GM19452 (cell line): ENCODE measurements at regions not wholly inside any gene's neighbourhood (a gene's known extent, or its start where the extent isn't known, plus 50 kb on each side); places are given as distances from the start of the nearest gene placed in this dataset.
A peak's percentile ranks its signal among the peaks of the same experiment; 100 is the strongest.
"Not testable (repeated sequence)": the region's sequence is repeated elsewhere in the genome, so short reads cannot be mapped to it uniquely, and the experiment has no call there.

ENCODE experiments used
- ATAC-seq: cut with Tn5 transposase; IDR thresholded peaks from one replicate; pipeline ENCODE4 v1.9.1; 2021; ENCODE audit not compliant: unreplicated experiment

DNA sequence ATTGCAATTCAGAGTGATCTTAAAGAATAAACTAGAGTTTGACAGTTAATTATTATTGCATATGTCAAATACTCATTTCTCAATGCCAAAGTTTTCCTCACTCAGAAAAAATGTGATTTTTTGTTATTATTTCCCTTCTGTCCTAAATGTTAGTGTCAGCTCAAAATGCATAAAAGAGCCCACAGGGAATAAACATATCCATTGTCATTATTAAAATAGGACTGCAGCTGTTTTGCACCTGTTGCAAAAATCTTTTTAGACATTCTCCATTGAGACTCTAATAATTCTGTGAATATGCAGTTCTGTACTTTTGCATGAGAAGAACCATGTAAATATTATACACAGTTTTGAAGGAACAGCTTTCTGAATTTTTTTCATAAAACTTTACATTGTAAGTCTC lies 540.0 kb upstream of the SLC39A10 start:
- no peak for ATAC-seq

DNA sequence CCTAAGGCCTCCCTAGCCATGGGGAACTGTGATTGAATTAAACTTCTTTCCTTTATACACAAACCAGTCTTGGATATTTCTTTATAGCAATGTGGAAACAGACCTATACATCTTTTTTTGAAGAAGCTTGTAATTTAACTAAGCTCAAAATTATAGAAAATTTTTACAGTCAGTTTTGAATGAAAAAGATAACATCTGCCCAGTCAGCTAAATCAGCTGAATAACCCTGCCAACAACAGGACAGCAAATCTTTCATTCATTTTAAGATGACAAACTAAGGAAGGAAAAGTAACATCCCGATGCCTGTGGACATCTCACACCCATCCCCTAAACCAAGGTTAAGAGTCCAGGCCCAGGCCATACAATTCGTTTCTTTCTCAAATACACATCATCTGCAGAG lies 541.3 kb upstream of the SLC39A10 start:
- ATAC-seq = no peak

DNA sequence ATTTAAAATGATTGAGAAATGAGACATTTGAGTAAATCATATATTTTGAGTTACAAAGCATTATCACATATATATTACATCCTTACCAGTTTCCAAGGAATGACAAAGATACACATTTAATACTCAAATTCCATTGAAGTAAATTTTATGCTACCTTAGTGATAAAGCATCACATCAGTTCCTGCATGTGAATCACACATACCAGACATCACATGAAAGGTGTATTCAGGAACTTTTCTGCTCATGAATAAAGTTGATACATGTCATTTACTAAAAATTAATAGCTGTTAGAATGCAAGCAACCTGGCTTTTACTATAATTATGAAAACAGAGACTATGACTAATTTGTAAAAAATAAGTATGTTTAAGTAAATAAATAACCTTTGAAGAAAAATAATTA lies 548.8 kb upstream of the SLC39A10 start:
- no peak for ATAC-seq

DNA sequence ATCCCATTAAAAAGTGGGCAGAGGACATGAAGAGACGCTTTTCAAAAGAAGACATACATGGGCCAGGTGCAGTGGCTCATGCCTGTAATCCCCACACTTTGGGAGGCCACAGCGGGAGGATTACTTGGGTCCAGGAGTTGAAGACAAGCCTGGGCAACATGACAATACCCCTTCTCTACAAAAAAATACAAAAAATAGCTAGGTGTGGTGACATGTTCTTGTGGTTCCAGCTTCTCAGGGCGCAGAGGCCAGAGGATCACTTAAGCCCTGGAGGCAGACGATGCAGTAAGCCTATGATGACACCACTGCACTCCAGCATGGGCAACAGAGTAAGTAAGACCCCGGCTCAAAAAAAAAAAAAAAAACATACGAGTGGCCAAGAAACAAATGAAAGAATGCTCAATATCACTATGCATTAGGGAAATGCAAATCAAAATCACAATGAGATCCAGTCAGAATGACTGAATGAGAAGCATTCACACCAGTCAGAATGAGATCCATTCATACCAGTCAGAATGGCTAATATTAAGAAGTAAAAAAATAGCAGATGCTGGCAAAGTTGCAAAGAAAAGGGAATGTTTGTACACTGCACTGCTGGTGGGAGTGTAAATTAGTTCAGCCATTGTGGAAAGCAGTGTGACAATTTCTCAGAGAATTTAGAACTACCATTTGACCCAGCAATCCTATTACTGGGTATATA lies 550.2 kb upstream of the SLC39A10 start:
- no peak for ATAC-seq

DNA sequence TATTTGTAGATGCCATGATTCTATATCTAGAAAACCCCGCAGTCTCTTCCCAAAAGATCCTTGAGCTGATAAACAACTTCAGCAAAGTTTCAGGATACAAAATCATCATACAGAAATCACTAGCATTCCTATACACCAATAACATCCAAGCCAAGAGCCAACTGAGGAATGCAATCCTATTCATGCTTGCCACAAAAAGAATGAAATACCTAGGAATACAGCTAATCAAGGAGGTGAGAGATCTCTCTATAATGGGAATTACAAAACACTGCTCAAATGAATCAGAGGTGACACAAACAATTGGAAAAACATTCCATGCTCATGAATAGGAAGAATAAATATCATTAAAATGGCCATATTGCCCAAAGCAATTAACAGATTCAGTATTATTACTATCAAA lies 551.4 kb upstream of the SLC39A10 start:
- ATAC-seq = no peak

DNA sequence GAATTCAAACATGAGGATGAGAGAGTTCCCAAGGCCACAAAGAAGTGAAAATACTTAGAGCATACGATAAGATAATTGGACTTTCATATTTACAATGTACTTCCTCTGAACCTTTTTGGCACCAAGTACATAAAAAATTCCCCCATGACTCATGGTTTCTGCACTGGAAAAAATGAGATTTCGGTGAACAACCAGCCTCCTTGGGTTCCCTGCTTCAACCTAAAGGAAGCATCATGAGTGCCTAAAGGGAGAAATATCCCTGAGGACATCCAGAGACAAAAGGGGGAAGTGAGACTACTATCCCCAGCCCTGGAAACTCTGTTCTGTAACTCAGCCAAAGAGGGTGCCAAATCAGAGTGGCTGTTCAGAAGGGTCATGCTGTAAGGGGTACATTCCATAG lies 562.7 kb upstream of the SLC39A10 start:
- ATAC-seq = no peak

DNA sequence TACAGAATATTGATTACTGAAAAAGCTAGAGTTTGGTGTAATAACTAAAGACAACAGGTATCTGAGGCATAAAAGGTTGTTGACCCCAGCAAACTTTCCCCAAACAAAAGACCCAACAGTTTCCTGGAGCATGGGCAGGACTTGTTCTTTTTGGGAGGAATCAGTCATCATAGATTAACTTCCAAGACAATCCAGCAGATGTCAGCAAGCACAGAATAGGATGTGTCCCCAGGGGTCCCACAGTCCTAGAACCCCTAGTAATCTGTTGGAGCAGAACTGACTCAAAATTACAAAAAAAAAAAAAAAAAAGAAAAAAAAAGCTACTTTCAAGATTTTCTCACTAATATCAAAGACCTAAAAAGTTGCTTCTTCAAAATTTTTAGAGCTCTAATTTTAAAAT lies 564.7 kb upstream of the SLC39A10 start:
- no peak for ATAC-seq

DNA sequence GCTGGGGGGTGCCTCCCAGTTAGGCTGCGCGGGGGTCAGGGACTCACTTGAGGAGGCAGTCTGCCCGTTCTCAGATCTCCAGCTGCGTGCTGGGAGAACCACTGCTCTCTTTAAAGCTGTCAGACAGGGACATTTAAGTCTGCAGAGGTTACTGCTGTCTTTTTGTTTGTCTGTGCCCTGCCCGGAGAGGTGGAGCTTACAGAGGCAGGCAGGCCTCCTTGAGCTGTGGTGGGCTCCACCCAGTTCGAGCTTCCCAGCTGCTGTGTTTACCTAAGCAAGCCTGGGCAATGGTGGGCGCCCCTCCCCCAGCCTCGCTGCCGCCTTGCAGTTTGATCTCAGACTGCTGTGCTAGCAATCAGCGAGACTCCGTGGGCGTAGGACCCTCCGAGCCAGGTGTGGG lies 584.2 kb upstream of the SLC39A10 start:
- not testable (repeated sequence) for ATAC-seq

DNA sequence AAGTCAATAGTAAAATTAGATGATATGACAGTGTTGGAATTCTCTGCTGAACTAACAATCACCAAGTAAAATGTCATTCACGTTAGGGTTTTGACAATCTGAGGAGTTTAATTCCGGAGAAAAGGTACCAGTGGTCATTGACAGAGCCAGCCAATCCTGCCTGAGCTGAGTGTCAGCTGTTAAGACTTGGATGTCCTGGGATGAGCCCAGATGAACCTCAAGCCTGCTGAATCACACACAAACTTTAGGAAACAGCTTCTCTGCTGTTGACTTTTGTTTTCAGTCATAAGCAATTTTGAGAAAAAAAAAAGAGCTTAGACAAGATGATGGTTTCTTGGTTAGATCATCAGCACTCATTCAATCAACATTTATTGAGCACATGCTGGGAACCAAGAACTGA lies 600.0 kb upstream of the SLC39A10 start:
- ATAC-seq = no peak

DNA sequence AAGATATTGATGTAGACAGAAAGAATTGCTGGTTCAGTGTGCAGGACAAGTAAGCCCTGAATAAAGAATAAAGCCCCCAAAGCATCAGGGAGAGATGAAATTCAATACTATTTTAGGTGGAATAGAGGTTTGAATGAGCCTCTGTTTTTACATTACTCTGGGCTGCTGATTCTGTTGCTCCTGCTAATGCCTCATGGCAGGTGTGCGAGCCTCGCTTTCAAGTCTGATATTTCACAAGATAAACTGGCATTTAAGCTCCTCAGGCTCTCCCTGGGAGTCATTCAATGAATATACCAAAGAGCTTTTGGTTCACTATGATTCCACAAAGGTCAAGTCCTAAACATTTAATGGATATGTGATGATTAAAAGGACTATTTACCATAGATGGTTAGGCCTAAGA lies 601.0 kb upstream of the SLC39A10 start:
- no peak for ATAC-seq

DNA sequence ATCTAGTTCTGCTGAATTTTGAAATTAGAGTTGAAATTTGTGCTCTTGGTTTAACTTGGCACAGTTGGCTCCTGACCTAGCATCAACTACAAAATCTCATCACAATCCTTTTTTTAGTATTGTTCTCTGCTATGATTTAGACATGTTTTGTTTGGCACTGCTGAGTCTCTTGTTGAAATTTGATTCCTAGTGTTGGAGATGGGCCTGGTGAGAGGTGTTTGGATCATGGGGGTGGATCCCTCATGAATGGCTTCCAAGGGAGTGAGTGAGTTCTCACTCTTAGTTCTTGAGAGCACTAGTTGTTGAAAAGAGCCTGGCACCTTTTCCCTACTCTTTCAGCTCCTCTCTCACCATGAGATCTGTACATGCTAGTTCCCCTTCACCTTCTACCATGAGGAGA lies 605.6 kb upstream of the SLC39A10 start:
- ATAC-seq = no peak

DNA sequence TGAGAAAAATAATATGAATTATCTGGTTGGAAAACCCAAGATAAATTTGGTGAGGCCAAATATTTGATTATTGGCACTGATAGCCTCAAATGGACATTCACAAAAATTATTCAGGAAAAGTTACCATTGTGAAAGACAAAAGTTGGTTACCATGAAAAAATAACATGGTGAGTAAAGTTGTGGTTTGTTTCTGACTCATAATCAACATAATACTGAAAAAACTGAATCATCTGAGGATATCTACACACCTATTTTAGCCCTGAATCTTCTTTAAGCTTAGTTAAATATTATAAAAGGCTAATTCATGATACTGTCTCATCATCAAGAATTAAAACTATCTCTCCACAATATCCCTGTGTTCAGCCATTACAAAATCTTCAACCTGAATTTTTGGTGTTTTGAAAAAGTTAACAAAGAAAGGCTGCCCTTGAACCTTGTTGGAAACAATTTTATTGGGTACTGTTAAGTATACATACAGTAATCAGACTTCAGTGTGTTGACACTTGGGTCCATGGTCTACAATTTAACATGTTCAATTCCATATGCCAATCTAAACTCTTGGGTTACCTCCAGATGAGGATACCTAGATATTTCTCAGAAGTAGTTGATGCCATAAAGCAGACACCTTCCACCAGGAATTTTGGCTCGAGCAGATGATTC lies 607.5 kb upstream of the SLC39A10 start:
- peak; percentile 85 for ATAC-seq

DNA sequence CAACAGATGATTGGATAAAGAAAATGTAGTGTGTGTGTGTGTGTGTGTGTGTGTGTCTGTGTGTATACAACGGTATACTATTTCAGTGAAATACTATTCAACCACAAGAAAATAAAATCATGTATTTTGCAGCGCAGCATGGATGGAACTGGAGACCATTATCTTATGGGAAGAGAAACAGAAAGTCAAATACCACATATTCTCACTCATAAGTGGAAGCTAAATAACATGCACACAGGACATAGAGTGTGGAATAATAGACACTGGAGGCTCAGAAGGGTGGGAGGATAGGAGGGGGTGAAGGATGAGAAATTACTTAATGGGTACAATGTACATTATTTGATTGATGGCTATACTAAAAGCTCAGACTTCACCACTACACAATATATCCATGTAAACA lies 609.1 kb upstream of the SLC39A10 start:
- ATAC-seq = no peak

DNA sequence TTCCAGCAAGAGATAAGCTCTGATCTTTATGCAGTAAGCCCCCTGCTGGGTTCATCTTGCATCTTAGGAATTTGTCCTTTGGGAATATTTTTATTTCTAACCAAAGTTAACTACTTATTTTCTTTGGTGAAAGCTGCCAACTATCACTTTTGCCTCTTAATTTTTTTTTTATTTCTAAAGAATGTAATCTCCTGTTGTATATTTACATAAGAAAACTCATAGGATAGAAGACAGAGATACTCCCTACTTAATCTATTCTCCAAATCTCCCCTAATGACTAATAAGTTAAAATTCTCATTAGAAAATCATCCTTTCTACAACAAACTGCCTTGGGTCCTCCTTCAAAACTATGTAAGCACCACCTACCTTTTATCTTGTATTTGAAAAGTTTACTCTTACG lies 612.2 kb upstream of the SLC39A10 start:
- ATAC-seq = no peak

DNA sequence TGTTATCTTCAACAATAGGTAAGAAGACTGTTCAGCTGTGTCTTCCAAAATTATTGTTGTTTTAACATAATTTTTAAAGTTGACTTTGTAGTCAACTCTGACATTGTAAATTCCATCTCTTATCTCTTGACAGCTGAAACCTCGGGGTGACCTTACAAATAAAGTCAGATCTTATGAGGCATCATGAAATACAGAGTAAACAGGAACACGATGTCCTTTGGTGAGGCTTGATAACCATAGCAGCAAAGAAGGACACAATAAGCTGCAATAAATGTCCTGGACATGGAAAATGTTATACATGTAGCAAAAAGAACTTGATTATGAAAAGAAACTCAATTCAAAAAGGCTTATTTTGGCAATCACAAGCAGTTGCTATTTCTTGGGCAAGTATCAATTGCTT lies 618.9 kb upstream of the SLC39A10 start:
- ATAC-seq = no peak

DNA sequence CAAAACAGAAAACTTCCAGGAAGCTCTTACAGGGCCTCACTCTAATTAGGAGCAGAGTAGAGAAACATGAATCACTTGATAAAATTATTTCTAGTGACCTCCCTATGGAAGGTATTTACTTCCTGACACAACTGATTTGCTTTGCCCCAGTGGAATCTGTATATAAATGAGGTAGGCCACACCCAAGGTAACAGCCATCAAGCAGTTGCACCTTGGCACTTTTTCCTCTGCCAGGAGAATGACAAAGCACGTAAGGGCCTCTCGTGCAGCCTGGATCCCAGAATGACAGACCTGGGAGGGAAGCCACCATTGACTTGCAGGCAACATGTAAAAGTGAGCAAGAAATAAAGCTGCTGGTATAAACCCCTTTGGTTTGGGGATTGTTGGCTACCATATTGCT lies 620.0 kb upstream of the SLC39A10 start:
- no peak for ATAC-seq

DNA sequence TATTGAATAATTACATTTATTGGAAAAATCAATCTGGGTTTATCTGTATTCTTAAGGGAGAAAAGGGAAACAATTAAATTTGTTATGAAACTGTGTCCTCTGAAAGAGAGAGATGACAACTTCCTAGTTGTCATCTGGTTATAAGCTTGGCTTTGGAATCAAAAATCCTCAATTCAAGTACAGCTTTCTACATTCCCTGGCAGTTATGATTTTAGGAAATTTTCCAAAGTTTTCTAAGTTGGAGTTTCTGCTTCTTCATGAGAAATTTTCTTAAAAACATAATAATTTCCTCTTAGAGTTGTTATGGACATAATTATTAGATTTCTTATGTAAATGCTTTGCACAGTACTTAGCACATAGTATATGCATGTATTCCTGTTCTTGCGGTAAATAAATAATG lies 625.6 kb upstream of the SLC39A10 start:
- no peak for ATAC-seq

DNA sequence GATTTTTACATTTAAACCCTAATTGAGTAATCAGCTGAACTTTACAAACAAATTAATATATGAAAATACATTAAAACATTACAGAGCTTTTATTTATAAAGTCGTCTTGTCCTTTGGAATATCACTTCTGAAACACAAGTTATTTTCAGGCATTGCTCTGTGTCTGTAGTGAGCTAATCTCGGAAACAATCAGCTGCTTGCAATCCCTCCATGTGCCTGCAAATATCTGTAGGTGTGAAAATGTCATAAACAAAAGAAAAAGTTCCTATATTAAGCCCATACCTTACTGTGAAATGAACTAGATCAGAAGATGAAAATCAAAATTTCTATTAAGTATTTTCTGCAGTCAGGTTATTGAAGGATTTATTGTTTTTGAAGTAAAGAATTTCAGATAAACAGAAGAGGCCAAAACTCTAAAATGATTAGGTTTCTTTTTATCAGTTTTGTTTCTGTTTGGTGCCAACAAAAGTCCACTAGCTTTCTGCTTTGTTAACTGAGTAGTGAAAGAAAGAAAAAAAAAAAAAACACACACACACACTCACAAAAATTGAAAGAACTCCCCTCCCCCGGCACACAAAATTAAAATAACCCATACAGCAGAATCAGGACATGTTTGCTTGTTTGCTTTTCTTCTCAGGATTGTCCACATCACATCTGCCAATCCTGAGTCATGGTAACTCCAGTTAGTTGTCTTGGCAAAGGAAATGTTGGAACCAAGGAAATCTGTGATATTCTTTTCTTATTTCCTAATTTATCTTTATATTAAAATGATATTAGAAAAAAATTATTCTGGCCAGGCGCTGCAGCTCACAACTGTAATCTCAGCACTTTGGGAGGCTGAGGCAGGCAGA lies 627.0 kb upstream of the SLC39A10 start:
- no peak for ATAC-seq

DNA sequence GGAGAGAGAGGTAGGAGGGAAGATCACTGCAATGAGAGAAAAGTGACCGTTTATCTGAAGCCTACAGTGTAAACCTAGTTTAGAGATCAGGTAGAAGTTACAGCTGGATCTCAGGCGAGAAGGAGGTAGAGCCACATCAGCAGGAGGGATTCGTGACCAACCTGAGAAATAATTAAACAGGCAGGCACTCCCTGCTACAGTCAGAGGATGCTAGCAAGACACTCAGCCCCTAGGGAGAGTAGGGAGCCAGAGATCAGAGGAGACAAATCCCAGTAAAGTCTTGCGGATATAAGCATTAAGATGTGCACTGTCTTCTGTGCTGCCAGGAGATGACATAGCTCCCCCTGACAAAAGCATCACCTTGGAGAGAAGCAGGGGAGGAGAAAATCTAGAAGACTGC lies 629.1 kb upstream of the SLC39A10 start:
- ATAC-seq = no peak

DNA sequence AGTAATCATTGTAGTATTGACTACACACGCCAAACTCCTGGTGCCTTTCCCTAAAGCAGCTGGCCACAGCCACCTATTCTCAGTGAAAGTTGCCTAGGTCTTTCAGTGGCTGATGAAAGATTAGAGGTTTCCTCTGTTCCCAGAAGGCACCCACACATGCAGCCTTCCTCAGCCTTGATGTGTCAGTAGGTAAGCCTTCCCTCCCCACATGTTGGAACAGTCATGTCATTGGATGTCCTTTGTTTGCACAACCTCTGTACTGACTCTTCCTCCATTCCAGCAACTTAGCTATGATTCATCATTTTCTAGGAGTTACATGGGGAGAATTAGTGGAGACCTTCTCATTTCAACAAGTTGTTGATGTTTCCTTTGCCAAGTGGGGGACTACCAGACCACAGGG lies 630.8 kb upstream of the SLC39A10 start:
- no peak for ATAC-seq

DNA sequence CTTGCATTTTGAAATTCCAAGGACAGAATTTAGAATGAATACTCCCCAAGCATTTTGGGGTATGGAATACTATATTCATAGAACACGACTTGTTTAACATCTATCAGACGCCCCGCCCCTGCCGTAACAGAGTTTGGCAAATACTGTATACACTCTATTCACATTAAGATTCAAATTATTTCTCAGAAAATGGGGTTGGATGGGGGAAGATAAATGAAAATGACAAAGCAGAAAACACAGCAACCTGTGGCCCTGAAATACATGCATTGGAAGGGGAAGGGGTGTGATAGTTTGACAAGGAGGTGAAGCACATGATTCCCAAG lies 634.6 kb upstream of the SLC39A10 start:
- peak; percentile 3 for ATAC-seq
